GM12875 (cell line): ENCODE measurements at regions not wholly inside any gene's neighbourhood (a gene's known extent, or its start where the extent isn't known, plus 50 kb on each side); places are given as distances from the start of the nearest gene placed in this dataset.

Experiments
- H3K4me3 ChIP-seq: one replicate; pipeline ENCODE4 v1.5.1; 2011; ENCODE audit warnings: low read depth, low read length, control low read depth
- TF ChIP-seq, protein P1 (sequence below): IDR thresholded peaks from 2 replicates; pipeline ENCODE4 v1.5.1; 2011; ENCODE audit warnings: low read depth, mild to moderate bottlenecking, control low read depth, inconsistent platforms, low read length, moderate library complexity, borderline replicate concordance; ENCODE audit not compliant: insufficient read depth

DNA sequence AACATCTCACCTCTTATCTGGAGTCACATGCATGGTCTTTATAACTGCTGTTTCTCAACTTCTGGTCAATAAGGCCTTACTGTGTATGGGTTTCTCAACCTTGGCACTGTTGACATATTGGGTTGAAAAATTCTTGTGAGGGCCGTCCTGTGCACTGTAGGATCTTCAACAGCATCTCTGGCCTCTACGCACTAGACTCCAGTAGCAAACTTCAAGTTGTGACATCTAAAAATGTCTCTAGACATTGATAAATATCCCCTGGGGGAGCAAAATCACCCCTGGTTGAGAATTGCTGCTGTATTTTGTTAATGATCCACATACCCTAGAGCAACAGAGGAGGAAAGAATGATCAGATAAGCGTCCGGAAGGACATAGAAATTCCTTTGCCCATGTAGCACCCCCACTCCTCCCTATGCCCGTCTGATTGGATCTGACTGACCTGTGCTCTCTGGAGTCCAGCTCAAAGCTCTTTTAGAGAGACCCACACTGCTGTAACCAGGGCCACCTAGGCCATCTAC is 423.5 kb upstream of the ZMIZ1 start:
- TF ChIP-seq, protein P1, sequence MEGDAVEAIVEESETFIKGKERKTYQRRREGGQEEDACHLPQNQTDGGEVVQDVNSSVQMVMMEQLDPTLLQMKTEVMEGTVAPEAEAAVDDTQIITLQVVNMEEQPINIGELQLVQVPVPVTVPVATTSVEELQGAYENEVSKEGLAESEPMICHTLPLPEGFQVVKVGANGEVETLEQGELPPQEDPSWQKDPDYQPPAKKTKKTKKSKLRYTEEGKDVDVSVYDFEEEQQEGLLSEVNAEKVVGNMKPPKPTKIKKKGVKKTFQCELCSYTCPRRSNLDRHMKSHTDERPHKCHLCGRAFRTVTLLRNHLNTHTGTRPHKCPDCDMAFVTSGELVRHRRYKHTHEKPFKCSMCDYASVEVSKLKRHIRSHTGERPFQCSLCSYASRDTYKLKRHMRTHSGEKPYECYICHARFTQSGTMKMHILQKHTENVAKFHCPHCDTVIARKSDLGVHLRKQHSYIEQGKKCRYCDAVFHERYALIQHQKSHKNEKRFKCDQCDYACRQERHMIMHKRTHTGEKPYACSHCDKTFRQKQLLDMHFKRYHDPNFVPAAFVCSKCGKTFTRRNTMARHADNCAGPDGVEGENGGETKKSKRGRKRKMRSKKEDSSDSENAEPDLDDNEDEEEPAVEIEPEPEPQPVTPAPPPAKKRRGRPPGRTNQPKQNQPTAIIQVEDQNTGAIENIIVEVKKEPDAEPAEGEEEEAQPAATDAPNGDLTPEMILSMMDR: no peak

DNA sequence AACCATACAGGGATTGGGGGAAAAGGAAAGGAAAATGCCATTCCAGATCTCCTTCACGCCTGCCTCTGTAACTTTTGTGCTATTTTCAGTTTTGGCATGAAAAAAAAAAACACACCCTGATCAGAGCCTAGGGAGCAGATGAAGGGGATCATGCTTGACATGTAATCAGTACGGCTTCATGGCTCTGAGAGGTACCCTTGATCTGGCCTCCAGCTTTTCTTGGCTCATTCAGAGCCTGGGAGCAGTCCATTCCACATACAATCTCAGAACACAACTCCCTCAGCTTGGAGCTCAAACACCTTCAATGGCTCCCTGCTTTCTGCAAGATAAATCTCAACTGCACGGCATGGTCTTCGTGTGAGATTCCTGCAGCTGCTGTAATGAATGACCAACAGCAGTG is 422.8 kb upstream of the ZMIZ1 start:
- H3K4me3 ChIP-seq: no peak overlapping the region
- TF ChIP-seq, protein P1: no peak

More for the DNA sequence above, 423.5 kb upstream of the ZMIZ1 start:
- no peak overlapping the region for H3K4me3 ChIP-seq

DNA sequence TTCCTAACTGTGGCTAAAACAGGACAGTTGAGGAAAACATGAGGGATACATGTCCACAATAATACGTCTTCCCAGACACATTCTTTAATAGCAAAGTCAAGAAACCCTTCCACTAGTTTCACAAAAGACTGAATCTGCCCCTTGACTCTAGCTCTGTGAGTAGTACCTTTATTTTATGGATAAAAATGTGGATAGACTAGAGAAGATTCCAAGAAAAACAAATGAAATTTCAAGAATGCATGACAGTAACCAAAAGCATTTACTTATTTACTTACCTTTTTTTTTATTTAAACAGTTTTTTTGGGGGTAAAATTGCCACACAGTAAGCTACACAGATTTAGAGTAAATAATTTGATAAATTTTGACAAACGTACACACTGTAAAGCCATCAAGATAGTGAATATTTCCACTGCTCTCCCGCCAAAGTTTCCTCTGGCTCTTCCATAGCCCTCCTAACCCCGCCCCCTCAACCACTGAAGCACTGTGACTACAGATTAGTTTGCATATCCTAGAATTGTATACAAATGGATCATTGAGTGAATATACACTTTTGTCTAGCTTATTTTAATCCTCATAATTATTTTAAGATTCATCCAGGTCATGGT is 420.4 kb upstream of the ZMIZ1 start:
- TF ChIP-seq, protein P1: no peak
- no peak overlapping the region for H3K4me3 ChIP-seq

DNA sequence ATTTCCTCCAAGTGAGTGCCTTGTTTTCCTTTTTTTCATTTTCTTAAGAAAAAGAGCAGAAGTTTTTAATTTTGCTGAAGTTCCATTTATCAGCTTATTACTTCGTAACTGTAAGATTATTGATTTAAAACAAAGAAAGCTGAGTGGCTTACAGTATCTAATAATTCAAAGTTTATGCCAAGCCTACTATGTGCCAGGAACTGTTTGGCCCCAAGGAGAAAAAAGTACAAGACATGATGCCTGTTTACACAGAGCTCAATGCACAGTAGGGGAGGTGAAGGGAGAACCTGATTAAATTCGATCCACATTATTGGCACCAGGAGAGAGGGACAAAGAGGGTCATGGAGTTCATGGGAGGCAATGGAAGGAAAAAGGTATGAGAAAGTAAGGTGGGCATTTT is 419.3 kb upstream of the ZMIZ1 start:
- TF ChIP-seq, protein P1: no peak

DNA sequence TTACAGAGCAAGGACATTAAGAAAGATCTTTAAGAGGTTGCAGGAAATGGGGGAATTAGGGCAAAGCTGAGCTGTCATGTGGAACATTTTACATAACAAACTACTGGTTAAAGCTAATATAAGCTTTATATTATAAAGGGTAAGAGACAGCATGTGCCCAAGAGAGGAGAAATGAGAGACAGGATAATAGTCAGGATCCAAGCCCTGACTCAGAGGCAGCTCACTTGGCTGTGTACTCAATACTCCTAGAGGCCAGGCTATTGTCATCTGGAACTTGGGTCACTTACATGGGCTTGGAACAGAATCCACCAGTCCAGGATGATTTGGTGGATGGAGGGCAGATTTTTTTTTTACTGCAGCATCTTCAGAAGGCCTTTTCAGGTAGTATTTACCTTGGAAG is 418.6 kb upstream of the ZMIZ1 start:
- no peak overlapping the region for H3K4me3 ChIP-seq
- TF ChIP-seq, protein P1: no peak

More for the DNA sequence above, 419.3 kb upstream of the ZMIZ1 start:
- H3K4me3 ChIP-seq: no peak overlapping the region

DNA sequence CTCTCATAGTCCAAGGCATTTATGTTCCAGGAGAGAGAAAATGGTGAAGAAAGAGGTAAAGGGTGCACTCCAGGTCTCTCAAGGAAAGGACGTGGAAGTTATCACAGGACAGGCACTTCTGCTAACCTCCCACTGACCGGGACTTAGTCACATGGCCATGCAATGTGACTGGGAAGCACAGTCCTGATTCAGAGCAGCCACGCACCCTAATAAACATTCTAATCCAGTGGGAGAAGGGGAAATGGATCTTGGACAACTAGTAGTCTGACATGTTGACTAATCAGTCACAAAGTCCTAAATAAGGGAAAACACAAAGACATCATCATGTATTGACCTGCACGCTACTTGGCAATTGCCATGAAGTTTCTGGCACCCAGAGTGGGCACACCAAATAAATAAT is 417.5 kb upstream of the ZMIZ1 start:
- TF ChIP-seq, protein P1: no peak
- H3K4me3 ChIP-seq: no peak overlapping the region

DNA sequence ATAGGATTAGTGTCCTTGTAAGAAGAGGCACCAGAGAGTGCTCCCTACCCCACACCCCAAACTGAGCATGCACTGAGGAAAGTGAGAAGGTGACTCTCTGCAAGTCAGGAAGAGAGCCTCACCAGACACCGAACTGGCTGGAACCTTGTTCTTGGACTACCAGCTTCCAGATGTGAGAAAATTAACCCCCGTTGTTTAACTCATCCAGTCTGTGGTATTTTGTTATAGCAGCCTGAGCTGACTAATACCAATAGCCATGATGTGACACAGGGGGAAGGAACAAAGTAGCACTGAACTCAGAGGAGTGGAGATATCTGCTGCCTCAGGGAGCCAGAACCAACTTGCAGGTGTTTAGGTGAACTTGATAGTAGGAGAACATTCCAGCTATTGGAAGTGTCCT is 415.2 kb upstream of the ZMIZ1 start:
- TF ChIP-seq, protein P1: no peak
- H3K4me3 ChIP-seq: no peak overlapping the region
